C4-2B (cell line): ENCODE measurements at regions not wholly inside any gene's neighbourhood (a gene's known extent, or its start where the extent isn't known, plus 50 kb on each side); places are given as distances from the start of the nearest gene placed in this dataset.
"Not testable (repeated sequence)": the region's sequence is repeated elsewhere in the genome, so short reads cannot be mapped to it uniquely, and the experiment has no call there.

Experiments used
- CTCF ChIP-seq: fragments of 450-650 bp; conservative IDR thresholded peaks from 2 replicates; pipeline ENCODE4 v1.5.1; 2017; ENCODE audit warnings: mild to moderate bottlenecking
- ZFX ChIP-seq: fragments of 450-650 bp; IDR thresholded peaks from 2 replicates; pipeline ENCODE4 v1.6.1; 2017

DNA sequence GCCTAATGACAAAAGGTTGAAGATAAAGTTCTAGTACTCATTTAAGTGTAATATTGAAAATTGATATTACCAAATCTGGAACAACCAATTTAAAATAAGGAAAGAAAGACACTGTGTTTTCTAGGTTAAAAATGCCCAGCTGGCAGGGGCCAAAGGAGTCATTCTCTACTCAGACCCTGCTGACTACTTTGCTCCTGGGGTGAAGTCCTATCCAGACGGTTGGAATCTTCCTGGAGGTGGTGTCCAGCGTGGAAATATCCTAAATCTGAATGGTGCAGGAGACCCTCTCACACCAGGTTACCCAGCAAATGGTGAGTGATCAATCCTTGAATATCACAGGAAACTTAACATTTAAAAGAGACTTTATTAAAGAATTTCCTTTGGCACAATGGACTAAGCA is 50.7 kb upstream of the TRIM77 start:
- not testable (repeated sequence) for TF ChIP-seq CTCF, ZFX
